Prostate gland (tissue), 2 donors: ENCODE measurements at regions not wholly inside any gene's neighbourhood (a gene's known extent, or its start where the extent isn't known, plus 50 kb on each side); places are given as distances from the start of the nearest gene placed in this dataset.

Experiments used
- DNase-seq: peaks from one replicate; pipeline ENCODE4 v3.0.0-alpha.2; 2019; ENCODE audit warnings: low spot score
- H3K27ac ChIP-seq, 2 donors: fragments of 200-600 bp; sonication (generic); 2 replicates each; pipeline ENCODE4 v1.5.1; 2017 to 2019
- H3K27me3 ChIP-seq: fragments of 200-600 bp; sonication (generic); replicated peaks from 2 replicates; pipeline ENCODE4 v1.5.1; 2019; ENCODE audit not compliant: insufficient read depth
- H3K36me3 ChIP-seq, 2 donors: fragments of 200-600 bp; sonication (generic); 1 replicate in 1 of 2; 2 replicates in 1 of 2; pipeline versions ENCODE4 v1.5.1 to v1.8.1; 2017 to 2019
- H3K4me1 ChIP-seq: fragments of 200-600 bp; sonication (generic); replicated peaks from 2 replicates; pipeline ENCODE4 v1.5.1; 2019
- H3K4me3 ChIP-seq, 2 donors: fragments of 200-600 bp; sonication (generic); 2 replicates each; pipeline ENCODE4 v1.5.1; 2017 to 2019
- H3K9me3 ChIP-seq: fragments of 200-600 bp; sonication (generic); 2 replicates; pipeline ENCODE4 v1.5.1; 2017
- POLR2A ChIP-seq: fragments of 450-650 bp; IDR thresholded peaks from one replicate; pipeline ENCODE4 v1.6.1; 2016; ENCODE audit warnings: antibody characterized with exemption, mild to moderate bottlenecking
- POLR2AphosphoS5 ChIP-seq: sonication (generic); formaldehyde crosslinking; IDR thresholded peaks from one replicate; pipeline ENCODE4 v1.6.1; 2017; ENCODE audit warnings: antibody characterized with exemption
- WGBS: methylation state at CpG from one replicate; pipeline ENCODE4 v1.1.5; 2018; 5-methylcytosine and 5-hydroxymethylcytosine counted together
- intact Hi-C: fragments of 100-400 bp; cut with DNase I; formaldehyde crosslinking; loops from one replicate; pipeline ENCODE4 v1.14.2; 2022
- TF ChIP-seq, protein P1 (sequence below), 4 experiments: fragments of 200-600 bp in 2 of 4; fragments of 450-650 bp in 2 of 4; sonication (generic) in 2 of 4; IDR thresholded peaks; 1 replicate in 3 of 4; 2 replicates in 1 of 4; pipeline ENCODE4 v1.5.1; 2016 to 2019; ENCODE audit warnings: antibody characterized with exemption in 4 of 4, mild to moderate bottlenecking in 2 of 4, moderate library complexity in 2 of 4

GRCh38 chr14:40269436-40269835 lies 837.2 kb upstream of the FBXO33 start:
- no peaks in the 10 kb centered on the region for H3K36me3 ChIP-seq
- H3K9me3 ChIP-seq = no peaks in the 10 kb centered on the region
- TF ChIP-seq, protein P1, sequence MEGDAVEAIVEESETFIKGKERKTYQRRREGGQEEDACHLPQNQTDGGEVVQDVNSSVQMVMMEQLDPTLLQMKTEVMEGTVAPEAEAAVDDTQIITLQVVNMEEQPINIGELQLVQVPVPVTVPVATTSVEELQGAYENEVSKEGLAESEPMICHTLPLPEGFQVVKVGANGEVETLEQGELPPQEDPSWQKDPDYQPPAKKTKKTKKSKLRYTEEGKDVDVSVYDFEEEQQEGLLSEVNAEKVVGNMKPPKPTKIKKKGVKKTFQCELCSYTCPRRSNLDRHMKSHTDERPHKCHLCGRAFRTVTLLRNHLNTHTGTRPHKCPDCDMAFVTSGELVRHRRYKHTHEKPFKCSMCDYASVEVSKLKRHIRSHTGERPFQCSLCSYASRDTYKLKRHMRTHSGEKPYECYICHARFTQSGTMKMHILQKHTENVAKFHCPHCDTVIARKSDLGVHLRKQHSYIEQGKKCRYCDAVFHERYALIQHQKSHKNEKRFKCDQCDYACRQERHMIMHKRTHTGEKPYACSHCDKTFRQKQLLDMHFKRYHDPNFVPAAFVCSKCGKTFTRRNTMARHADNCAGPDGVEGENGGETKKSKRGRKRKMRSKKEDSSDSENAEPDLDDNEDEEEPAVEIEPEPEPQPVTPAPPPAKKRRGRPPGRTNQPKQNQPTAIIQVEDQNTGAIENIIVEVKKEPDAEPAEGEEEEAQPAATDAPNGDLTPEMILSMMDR (IDR thresholded peaks at IDR 0.05) = no peak
- TF ChIP-seq POLR2AphosphoS5 (no peak), POLR2A (no peak)
- H3K27ac ChIP-seq = no peak overlapping the region
- no peak for DNase-seq
- intact Hi-C loops = no loop called here
- H3K4me3 ChIP-seq = no peak overlapping the region
- 68% methylated on average over 2 of the region's 2 CpGs for WGBS
- no peaks in the 10 kb centered on the region for H3K4me1 ChIP-seq
- H3K27me3 ChIP-seq = no peaks in the 10 kb centered on the region

GRCh38 chr14:40268236-40268635 lies 836.0 kb upstream of the FBXO33 start:
- intact Hi-C loops = no loop called here
- 82% methylated on average over 2 of the region's 2 CpGs for WGBS
- Histone ChIP-seq H3K36me3 (no peaks in the 10 kb centered on the region), H3K4me3 (no peak overlapping the region), H3K4me1 (no peaks in the 10 kb centered on the region), H3K9me3 (no peaks in the 10 kb centered on the region), H3K27ac (no peak overlapping the region), H3K27me3 (no peaks in the 10 kb centered on the region)
- no peak for DNase-seq
- TF ChIP-seq, protein P1 (IDR thresholded peaks at IDR 0.05) = no peak
- TF ChIP-seq POLR2A (no peak), POLR2AphosphoS5 (no peak)

GRCh38 chr14:40265096-40265495 lies 832.9 kb upstream of the FBXO33 start:
- Histone ChIP-seq H3K4me3 (no peak overlapping the region), H3K9me3 (no peaks in the 10 kb centered on the region), H3K36me3 (no peaks in the 10 kb centered on the region), H3K27ac (no peak overlapping the region), H3K27me3 (no peaks in the 10 kb centered on the region), H3K4me1 (no peaks in the 10 kb centered on the region)
- WGBS = 60% methylated on average over 1 of the region's 1 CpG
- no peak for TF ChIP-seq POLR2A
- TF ChIP-seq, protein P1 (IDR thresholded peaks at IDR 0.05) = no peak
- TF ChIP-seq POLR2AphosphoS5 = no peak
- no peak for DNase-seq
- intact Hi-C loops = no loop called here

GRCh38 chr14:40252817-40253447 lies 820.7 kb upstream of the FBXO33 start:
- intact Hi-C loops = no loop called here
- Histone ChIP-seq H3K9me3 (no peaks in the 10 kb centered on the region), H3K4me1 (no peaks in the 10 kb centered on the region), H3K27me3 (no peaks in the 10 kb centered on the region), H3K27ac (no peak overlapping the region), H3K4me3 (no peak overlapping the region), H3K36me3 (no peaks in the 10 kb centered on the region)
- 94% methylated on average over 2 of the region's 2 CpGs for WGBS
- no peak for DNase-seq
- TF ChIP-seq POLR2A (no peak), POLR2AphosphoS5 (no peak)
- TF ChIP-seq, protein P1 (IDR thresholded peaks at IDR 0.05) = no peak

- no peaks in the 10 kb centered on the region for H3K27me3 ChIP-seq
- 42% methylated on average over 1 of the region's 1 CpG for WGBS
- H3K27ac ChIP-seq = no peak overlapping the region
- intact Hi-C loops = no loop called here
- no peak overlapping the region for H3K4me3 ChIP-seq
- no peaks in the 10 kb centered on the region for H3K9me3 ChIP-seq
- DNase-seq = no peak
- H3K4me1 ChIP-seq = no peaks in the 10 kb centered on the region
- no peaks in the 10 kb centered on the region for H3K36me3 ChIP-seq
- TF ChIP-seq, protein P1 (IDR thresholded peaks at IDR 0.05) = no peak
- TF ChIP-seq POLR2AphosphoS5 (no peak), POLR2A (no peak)
Measured at GRCh38 chr14:40248671-40249070, 816.4 kb upstream of the FBXO33 start.
